Epithelial cell of proximal tubule (primary cell): ENCODE measurements at regions not wholly inside any gene's neighbourhood (a gene's known extent, or its start where the extent isn't known, plus 50 kb on each side); places are given as distances from the start of the nearest gene placed in this dataset.

Experiments
- DNase-seq: peaks from one replicate; pipeline ENCODE4 v3.0.0-alpha.2; 2011; ENCODE audit warnings: low read depth
- H3K4me3 ChIP-seq: 2 replicates; pipeline ENCODE4 v1.5.1; 2011; ENCODE audit warnings: low read depth, mild to moderate bottlenecking, low read length
- CTCF ChIP-seq: conservative IDR thresholded peaks from 2 replicates; pipeline ENCODE4 v1.5.1; 2012; ENCODE audit warnings: low read depth, mild to moderate bottlenecking, low read length

- DNase-seq, result no peak
- H3K4me3 ChIP-seq, result no peak overlapping the region
- TF ChIP-seq CTCF, result no peak
Observed at GRCh38 chr3:5431146-5431545, 243.6 kb downstream of the EDEM1 start.

GRCh38 chr3:5431811-5432378, 244.4 kb downstream of the EDEM1 start:
- DNase-seq, result no peak
- TF ChIP-seq CTCF, result no peak
- no peak overlapping the region for H3K4me3 ChIP-seq

- no peak for DNase-seq
- no peak overlapping the region for H3K4me3 ChIP-seq
- TF ChIP-seq CTCF, result no peak
Observed at GRCh38 chr3:5437296-5437782, 249.8 kb downstream of the EDEM1 start.

- no peak for DNase-seq
- no peak overlapping the region for H3K4me3 ChIP-seq
- TF ChIP-seq CTCF, result no peak
Observed at GRCh38 chr3:5437783-5438323, 250.3 kb downstream of the EDEM1 start.

GRCh38 chr3:5441401-5441800, 253.9 kb downstream of the EDEM1 start:
- DNase-seq, result no peak
- no peak overlapping the region for H3K4me3 ChIP-seq
- no peak for TF ChIP-seq CTCF

GRCh38 chr3:5442106-5442785, 254.7 kb downstream of the EDEM1 start:
- TF ChIP-seq CTCF, result no peak
- DNase-seq, result no peak
- no peak overlapping the region for H3K4me3 ChIP-seq

GRCh38 chr3:5442786-5443138, 255.3 kb downstream of the EDEM1 start:
- no peak for DNase-seq
- no peak overlapping the region for H3K4me3 ChIP-seq
- no peak for TF ChIP-seq CTCF
